Testis (tissue), 2 donors: ENCODE measurements at regions not wholly inside any gene's neighbourhood (a gene's known extent, or its start where the extent isn't known, plus 50 kb on each side); places are given as distances from the start of the nearest gene placed in this dataset.
"Not testable (repeated sequence)": the region's sequence is repeated elsewhere in the genome, so short reads cannot be mapped to it uniquely, and the experiment has no call there.

Source experiments
- DNase-seq: peaks from one replicate; pipeline ENCODE4 v3.0.0-alpha.2; 2019
- H3K27ac ChIP-seq, 2 donors: fragments of 200-600 bp; sonication (generic); one replicate each; pipeline ENCODE4 v1.5.1; 2019
- H3K27me3 ChIP-seq: fragments of 200-600 bp; sonication (generic); one replicate; pipeline ENCODE4 v1.5.1; 2019
- H3K36me3 ChIP-seq: fragments of 200-600 bp; sonication (generic); one replicate; pipeline ENCODE4 v1.5.1; 2017; ENCODE audit warnings: low read depth; ENCODE audit errors: missing control alignments
- H3K4me1 ChIP-seq: fragments of 200-600 bp; sonication (generic); one replicate; pipeline ENCODE4 v1.5.1; 2019
- H3K4me3 ChIP-seq, 2 donors: fragments of 200-600 bp; sonication (generic); one replicate each; pipeline ENCODE4 v1.5.1; 2017 to 2019
- H3K9me3 ChIP-seq: fragments of 200-600 bp; sonication (generic); one replicate; pipeline ENCODE4 v1.5.1; 2017
- CTCF ChIP-seq, 3 experiments: fragments of 450-650 bp in 2 of 3; fragments of 200-600 bp in 1 of 3; sonication (generic) in 1 of 3; IDR thresholded peaks; one replicate each; pipeline ENCODE4 v1.5.1; 2016 to 2019; ENCODE audit warnings: antibody characterized with exemption in 3 of 3, mild to moderate bottlenecking in 2 of 3, moderate library complexity in 1 of 3
- POLR2A ChIP-seq: fragments of 450-650 bp; IDR thresholded peaks from one replicate; pipeline ENCODE4 v1.6.1; 2017; ENCODE audit warnings: antibody characterized with exemption, mild to moderate bottlenecking, moderate library complexity
- WGBS, 2 donors: methylation state at CpG; one replicate each; pipeline ENCODE4 v1.1.5; 2018; 5-methylcytosine and 5-hydroxymethylcytosine counted together
- intact Hi-C: fragments of 100-400 bp; cut with DNase I; formaldehyde crosslinking; loops from one replicate; pipeline ENCODE4 v1.15.1; 2023; ENCODE audit warnings: low total_unique reads

GRCh38 chr1:9466780-9467758 lies 72.2 kb upstream of the SLC25A33 start:
- intact Hi-C loops = no loop called here
- H3K4me3 ChIP-seq = no peak overlapping the region
- no peaks in the 10 kb centered on the region for H3K4me1 ChIP-seq
- no peaks in the 10 kb centered on the region for H3K9me3 ChIP-seq
- peak; percentile 24 for DNase-seq
- WGBS, 2 donors = 70 to 72% methylated on average over 23 to 29 of the region's 29 CpGs
- no peak overlapping the region for H3K27ac ChIP-seq
- H3K36me3 ChIP-seq = no peaks in the 10 kb centered on the region
- H3K27me3 ChIP-seq = no peaks in the 10 kb centered on the region
- TF ChIP-seq CTCF (IDR thresholded peaks at IDR 0.05) = no peak
- TF ChIP-seq POLR2A = no peak

- H3K9me3 ChIP-seq, DNase-seq, H3K4me1 ChIP-seq, H3K4me3 ChIP-seq, H3K36me3 ChIP-seq, intact Hi-C loops, H3K27ac ChIP-seq, H3K27me3 ChIP-seq: not testable (repeated sequence)
- 90 to 91% methylated on average over 3 of the region's 3 CpGs for WGBS, 2 donors
Measured at GRCh38 chr1:9469882-9470281, 69.4 kb upstream of the SLC25A33 start.

GRCh38 chr1:9471679-9472078 lies 67.6 kb upstream of the SLC25A33 start:
- no peak for DNase-seq
- H3K4me1 ChIP-seq = no peaks in the 10 kb centered on the region
- WGBS, 2 donors = 82 to 88% methylated on average over 12 to 15 of the region's 15 CpGs
- no peaks in the 10 kb centered on the region for H3K9me3 ChIP-seq
- intact Hi-C loops = no loop called here
- H3K36me3 ChIP-seq = no peaks in the 10 kb centered on the region
- TF ChIP-seq CTCF (IDR thresholded peaks at IDR 0.05) = no peak
- TF ChIP-seq POLR2A = no peak
- no peaks in the 10 kb centered on the region for H3K27me3 ChIP-seq
- H3K27ac ChIP-seq = no peak overlapping the region
- no peak overlapping the region for H3K4me3 ChIP-seq

- no peak overlapping the region for H3K27ac ChIP-seq
- no peak for DNase-seq
Measured at GRCh38 chr1:9472386-9473031, 66.8 kb upstream of the SLC25A33 start.

More at GRCh38 chr1:9472386-9473031, 66.8 kb upstream of the SLC25A33 start:
- 78 to 85% methylated on average over 13 of the region's 13 CpGs for WGBS, 2 donors
- TF ChIP-seq POLR2A (no peak), CTCF (IDR thresholded peaks at IDR 0.05) (no peak)
- intact Hi-C loops = no loop called here
- Histone ChIP-seq H3K36me3 (no peaks in the 10 kb centered on the region), H3K4me1 (no peaks in the 10 kb centered on the region), H3K27me3 (no peaks in the 10 kb centered on the region), H3K9me3 (no peaks in the 10 kb centered on the region), H3K4me3 (no peak overlapping the region)
